ENCODE measurements at regions not wholly inside any gene's neighbourhood (a gene's known extent, or its start where the extent isn't known, plus 50 kb on each side); places are given as distances from the start of the nearest gene placed in this dataset.

GRCh38 chr6:130765181-130765727 is 62.0 kb upstream of the SMLR1 start:
- TF ChIP-seq POLR2AphosphoS5 (IDR thresholded peaks at IDR 0.05; ENCODE audit: low read depth) (no peak), CTCF (IDR thresholded peaks at IDR 0.05; ENCODE audit: insufficient read depth, low read length) (no peak)
